Transverse colon (tissue), 4 donors: ENCODE measurements at regions not wholly inside any gene's neighbourhood (a gene's known extent, or its start where the extent isn't known, plus 50 kb on each side); places are given as distances from the start of the nearest gene placed in this dataset.

Experiments
- DNase-seq: peaks from one replicate; pipeline ENCODE4 v3.0.0-alpha.2; 2019
- H3K27ac ChIP-seq, 4 donors: fragments of 200-600 bp; sonication (generic); 2 replicates each; pipeline ENCODE4 v1.5.1; 2016 to 2018; ENCODE audit warnings: inconsistent platforms in 4 of 4
- H3K27me3 ChIP-seq: fragments of 200-600 bp; sonication (generic); 2 replicates; pipeline ENCODE4 v1.5.1; 2017; ENCODE audit warnings: inconsistent platforms
- H3K36me3 ChIP-seq, 4 donors: fragments of 200-600 bp; sonication (generic); 2 replicates each; pipeline ENCODE4 v1.5.1; 2017 to 2019; ENCODE audit warnings: inconsistent platforms in 4 of 4
- H3K4me1 ChIP-seq, 4 donors: fragments of 200-600 bp; sonication (generic); 2 replicates each; pipeline ENCODE4 v1.5.1; 2017 to 2020; ENCODE audit warnings: inconsistent platforms in 4 of 4
- H3K4me3 ChIP-seq, 4 donors: fragments of 200-600 bp; sonication (generic); 1 replicate in 1 of 4; 2 replicates in 3 of 4; pipeline versions ENCODE4 v1.5.1 to v1.6.1; 2017 to 2019; ENCODE audit warnings: inconsistent platforms in 4 of 4
- H3K9me3 ChIP-seq, 2 donors: fragments of 200-600 bp; sonication (generic); 2 replicates each; pipeline ENCODE4 v1.5.1; 2017 to 2019; ENCODE audit warnings: inconsistent platforms in 2 of 2
- CTCF ChIP-seq, 5 experiments: fragments of 200-600 bp in 3 of 5; fragments of 450-650 bp in 2 of 5; sonication (generic) in 3 of 5; IDR thresholded peaks; 1 replicate in 2 of 5; 2 replicates in 3 of 5; pipeline ENCODE4 v1.5.1; 2016 to 2017; ENCODE audit warnings: antibody characterized with exemption in 5 of 5, inconsistent platforms in 3 of 5, mild to moderate bottlenecking in 2 of 5, moderate library complexity in 1 of 5
- EP300 ChIP-seq: sonication (generic); formaldehyde crosslinking; IDR thresholded peaks from one replicate; pipeline ENCODE4 v1.6.1; 2017; ENCODE audit warnings: antibody characterized with exemption, low read depth
- POLR2A ChIP-seq: fragments of 450-650 bp; IDR thresholded peaks from one replicate; pipeline ENCODE4 v1.6.1; 2016; ENCODE audit warnings: antibody characterized with exemption, mild to moderate bottlenecking, moderate library complexity
- POLR2AphosphoS5 ChIP-seq, 3 donors: sonication (generic); formaldehyde crosslinking; IDR thresholded peaks; one replicate each; pipeline ENCODE4 v1.6.1; 2016; ENCODE audit warnings: antibody characterized with exemption in 3 of 3
- WGBS, 2 donors: methylation state at CpG; one replicate each; pipeline ENCODE4 v1.1.5; 2018; ENCODE audit warnings: low coverage in 1 of 2; 5-methylcytosine and 5-hydroxymethylcytosine counted together
- in situ Hi-C, 4 donors: fragments of 200-750 bp; cut with MboI; loops; one replicate each; pipeline versions ENCODE4 v1.15.0 to v1.15.1; 2017; ENCODE audit warnings: low sequenced_read_pairs in 3 of 4, low pct_ligation_motif_present in 1 of 4, low pct_unique_long_range_greater_than_20kb in 1 of 4
- intact Hi-C: fragments of 100-400 bp; cut with DNase I; formaldehyde crosslinking; loops from one replicate; pipeline ENCODE4 v1.15.1; 2023; ENCODE audit warnings: low total_unique reads

- Histone ChIP-seq H3K36me3 (no peaks in the 10 kb centered on the region), H3K4me1 (no peaks in the 10 kb centered on the region), H3K9me3 (no peaks in the 10 kb centered on the region), H3K27ac (no peak overlapping the region), H3K27me3 (no peaks in the 10 kb centered on the region), H3K4me3 (no peak overlapping the region)
- TF ChIP-seq CTCF (IDR thresholded peaks at IDR 0.05) (no peak), POLR2AphosphoS5 (IDR thresholded peaks at IDR 0.05) (no peak), EP300 (no peak), POLR2A (no peak)
- 69 to 89% methylated on average over 1 of the region's 1 CpG for WGBS, 2 donors
- DNase-seq, result no peak
- intact Hi-C loops (no loop called here), in situ Hi-C loops (no loop called here)
These were observed 103.9 kb downstream of the CRPPA start for GRCh38 chr7:16317406-16317805.

GRCh38 chr7:16315280-16315679 is 106.1 kb downstream of the CRPPA start:
- WGBS, 2 donors, result 70 to 85% methylated on average over 2 to 3 of the region's 3 CpGs
- in situ Hi-C loops (no loop called here), intact Hi-C loops (no loop called here)
- no peaks in the 10 kb centered on the region for H3K36me3 ChIP-seq
- no peaks in the 10 kb centered on the region for H3K4me1 ChIP-seq
- no peak for DNase-seq
- no peak for TF ChIP-seq CTCF (IDR thresholded peaks at IDR 0.05)
- no peak for TF ChIP-seq POLR2A
- no peak for TF ChIP-seq EP300
- no peak for TF ChIP-seq POLR2AphosphoS5 (IDR thresholded peaks at IDR 0.05)
- no peaks in the 10 kb centered on the region for H3K9me3 ChIP-seq
- H3K27me3 ChIP-seq, result no peaks in the 10 kb centered on the region
- H3K4me3 ChIP-seq, result no peak overlapping the region
- no peak overlapping the region for H3K27ac ChIP-seq

GRCh38 chr7:16309129-16309528 is 112.2 kb downstream of the CRPPA start:
- no peaks in the 10 kb centered on the region for H3K9me3 ChIP-seq
- no peak overlapping the region for H3K4me3 ChIP-seq
- WGBS, 2 donors, result 86 to 91% methylated on average over 2 of the region's 2 CpGs
- in situ Hi-C loops, result no loop called here
- no peak for DNase-seq
- no peak overlapping the region for H3K27ac ChIP-seq
- no peaks in the 10 kb centered on the region for H3K36me3 ChIP-seq
- H3K27me3 ChIP-seq, result no peaks in the 10 kb centered on the region
- no peaks in the 10 kb centered on the region for H3K4me1 ChIP-seq
- TF ChIP-seq EP300 (no peak), CTCF (IDR thresholded peaks at IDR 0.05) (no peak), POLR2AphosphoS5 (IDR thresholded peaks at IDR 0.05) (no peak), POLR2A (no peak)
- intact Hi-C loops, result no loop called here

- DNase-seq, result no peak
- in situ Hi-C loops, result no loop called here
- H3K9me3 ChIP-seq, result no peaks in the 10 kb centered on the region
- H3K27me3 ChIP-seq, result no peaks in the 10 kb centered on the region
- H3K4me1 ChIP-seq, result peaks cover 0 to 7% (median 3%) of the 10 kb centered on the region in 4 donors
- TF ChIP-seq POLR2AphosphoS5 (IDR thresholded peaks at IDR 0.05), result no peak
- no peak for TF ChIP-seq CTCF (IDR thresholded peaks at IDR 0.05)
- no peak for TF ChIP-seq POLR2A
- TF ChIP-seq EP300, result no peak
- H3K36me3 ChIP-seq, result no peaks in the 10 kb centered on the region
- intact Hi-C loops, result no loop called here
- H3K4me3 ChIP-seq, result no peak overlapping the region
- no peak overlapping the region for H3K27ac ChIP-seq
- WGBS, 2 donors, result 69 to 93% methylated on average over 4 of the region's 4 CpGs
These were observed 120.0 kb downstream of the CRPPA start for GRCh38 chr7:16301291-16301690.
